ENCODE measurements at regions not wholly inside any gene's neighbourhood (a gene's known extent, or its start where the extent isn't known, plus 50 kb on each side); places are given as distances from the start of the nearest gene placed in this dataset.
"Not testable (repeated sequence)": the region's sequence is repeated elsewhere in the genome, so short reads cannot be mapped to it uniquely, and the experiment has no call there.

- DNase-seq (ENCODE audit: low read depth) = no peak
Observed at GRCh38 chr2:84132370-84132769, 326.7 kb downstream of the SUCLG1 start.

- DNase-seq (ENCODE audit: low read depth) = no peak
Observed at GRCh38 chr2:84131278-84131830, 327.7 kb downstream of the SUCLG1 start.

GRCh38 chr2:84129018-84129417 is 330.1 kb downstream of the SUCLG1 start:
- DNase-seq (ENCODE audit: low read depth) = no peak

- not testable (repeated sequence) for DNase-seq (ENCODE audit: low read depth)
Observed at GRCh38 chr2:84127812-84128211, 331.3 kb downstream of the SUCLG1 start.

- no peak for DNase-seq (ENCODE audit: low read depth)
Observed at GRCh38 chr2:84126530-84126929, 332.6 kb downstream of the SUCLG1 start.

GRCh38 chr2:84126084-84126483 is 333.0 kb downstream of the SUCLG1 start:
- no peak for DNase-seq (ENCODE audit: low read depth)

- no peak for DNase-seq (ENCODE audit: low read depth)
Observed at GRCh38 chr2:84116143-84116542, 342.9 kb downstream of the SUCLG1 start.

- DNase-seq (ENCODE audit: low read depth) = no peak
Observed at GRCh38 chr2:84115173-84115857, 343.8 kb downstream of the SUCLG1 start.

GRCh38 chr2:84103816-84104527 is 355.1 kb downstream of the SUCLG1 start:
- DNase-seq (ENCODE audit: low read depth) = not testable (repeated sequence)

- no peak for DNase-seq (ENCODE audit: low read depth)
Observed at GRCh38 chr2:84102274-84102673, 356.8 kb downstream of the SUCLG1 start.

GRCh38 chr2:84088656-84089055 is 370.4 kb downstream of the SUCLG1 start:
- no peak for DNase-seq (ENCODE audit: low read depth)

- DNase-seq (ENCODE audit: low read depth) = no peak
Observed at GRCh38 chr2:84085562-84085961, 373.5 kb downstream of the SUCLG1 start.

- DNase-seq (ENCODE audit: low read depth) = no peak
Observed at GRCh38 chr2:84084856-84085255, 374.2 kb downstream of the SUCLG1 start.

GRCh38 chr2:84083984-84084383 is 375.1 kb downstream of the SUCLG1 start:
- no peak for DNase-seq (ENCODE audit: low read depth)

GRCh38 chr2:84078471-84078870 is 380.6 kb downstream of the SUCLG1 start:
- no peak for DNase-seq (ENCODE audit: low read depth)

- peak; percentile 19 for DNase-seq (ENCODE audit: low read depth)
Observed at GRCh38 chr2:84077496-84077895, 381.6 kb downstream of the SUCLG1 start.

GRCh38 chr2:84071050-84071449 is 388.0 kb downstream of the SUCLG1 start:
- DNase-seq (ENCODE audit: low read depth) = no peak

- no peak for DNase-seq (ENCODE audit: low read depth)
Observed at GRCh38 chr2:84065857-84066256, 393.2 kb downstream of the SUCLG1 start.

- no peak for DNase-seq (ENCODE audit: low read depth)
Observed at GRCh38 chr2:84057917-84058560, 401.0 kb downstream of the SUCLG1 start.

GRCh38 chr2:84055816-84056215 is 403.3 kb downstream of the SUCLG1 start:
- DNase-seq (ENCODE audit: low read depth) = no peak

GRCh38 chr2:84054577-84054976 is 404.5 kb downstream of the SUCLG1 start:
- not testable (repeated sequence) for DNase-seq (ENCODE audit: low read depth)

- no peak for DNase-seq (ENCODE audit: low read depth)
Observed at GRCh38 chr2:84052913-84053312, 406.2 kb downstream of the SUCLG1 start.

GRCh38 chr2:84052043-84052442 is 407.0 kb downstream of the SUCLG1 start:
- no peak for DNase-seq (ENCODE audit: low read depth)

Data from HS-5 (cell line).